K562 (cell line): ENCODE measurements at regions not wholly inside any gene's neighbourhood (a gene's known extent, or its start where the extent isn't known, plus 50 kb on each side); places are given as distances from the start of the nearest gene placed in this dataset.

Experiments
- EHMT2 ChIP-seq: fragments of 450-650 bp; IDR thresholded peaks from 2 replicates; pipeline ENCODE4 v1.6.1; 2018; ENCODE audit warnings: antibody characterized with exemption
- ETV5 ChIP-seq: sonication (generic); formaldehyde crosslinking; IDR thresholded peaks from 2 replicates; pipeline ENCODE4 v1.4.0; 2020; ENCODE audit warnings: low read depth, mild to moderate bottlenecking, missing genetic modification reagents
- NBN ChIP-seq: fragments of 450-650 bp; IDR thresholded peaks from 2 replicates; pipeline ENCODE4 v1.6.1; 2016; ENCODE audit warnings: low read depth, mild to moderate bottlenecking
- NFXL1 ChIP-seq: fragments of 450-650 bp; formaldehyde crosslinking; IDR thresholded peaks from 2 replicates; pipeline ENCODE4 v1.4.0; 2021; ENCODE audit warnings: mild to moderate bottlenecking
- POLR2A ChIP-seq: fragments of 450-650 bp; conservative IDR thresholded peaks from 2 replicates; pipeline ENCODE4 v1.6.1; 2016
- SPI1 ChIP-seq: IDR thresholded peaks from 2 replicates; pipeline ENCODE4 v1.6.1; 2011; ENCODE audit warnings: low read depth, low read length, control low read depth, borderline replicate concordance
- STAG1 ChIP-seq: sonication (generic); formaldehyde crosslinking; IDR thresholded peaks from 2 replicates; pipeline ENCODE4 v1.5.0; 2020; ENCODE audit warnings: missing genetic modification reagents, borderline replicate concordance
- ZNF263 ChIP-seq: sonication (generic); formaldehyde crosslinking; IDR thresholded peaks from 2 replicates; pipeline ENCODE4 v1.8.0; 2022; ENCODE audit warnings: mild to moderate bottlenecking, missing genetic modification reagents, borderline replicate concordance
- TF ChIP-seq, protein P1 (sequence below), 2 experiments: fragments of 450-650 bp; IDR thresholded peaks; 2 replicates each; pipeline ENCODE4 v1.6.1; 2016; ENCODE audit warnings: mild to moderate bottlenecking in 2 of 2, borderline replicate concordance in 1 of 2, low read depth in 1 of 2, moderate library complexity in 1 of 2
- TF ChIP-seq, protein P2 (sequence below): sonication (generic); formaldehyde crosslinking; IDR thresholded peaks from 2 replicates; pipeline ENCODE4 v1.8.0; 2023; ENCODE audit warnings: mild to moderate bottlenecking, missing genetic modification reagents
- TF ChIP-seq, protein P3 (sequence below), 2 experiments: fragments of 450-650 bp in 1 of 2; IDR thresholded peaks; 2 replicates each; pipeline ENCODE4 v1.6.1; 2011 to 2017; ENCODE audit warnings: low read depth in 2 of 2, antibody characterized with exemption in 1 of 2, borderline replicate concordance in 1 of 2, low read length in 1 of 2, mild to moderate bottlenecking in 1 of 2, mixed read lengths in 1 of 2; ENCODE audit not compliant: control insufficient read depth in 1 of 2
- TF ChIP-seq, protein P4 (sequence below): fragments of 250-450 bp; sonication (Bioruptor Pico); IDR thresholded peaks from 2 replicates; pipeline ENCODE4 v1.6.1; 2021; ENCODE audit warnings: mild to moderate bottlenecking
- TF ChIP-seq, protein P5 (sequence below), 2 experiments: fragments of 450-650 bp in 1 of 2; sonication (generic) in 1 of 2; formaldehyde crosslinking in 1 of 2; IDR thresholded peaks in 1 of 2; conservative IDR thresholded peaks in 1 of 2; 2 replicates each; pipeline versions ENCODE4 v1.6.1 to v1.8.1; 2016 to 2023; ENCODE audit warnings: mild to moderate bottlenecking in 2 of 2, moderate library complexity in 2 of 2, inconsistent platforms in 1 of 2, missing genetic modification reagents in 1 of 2

DNA sequence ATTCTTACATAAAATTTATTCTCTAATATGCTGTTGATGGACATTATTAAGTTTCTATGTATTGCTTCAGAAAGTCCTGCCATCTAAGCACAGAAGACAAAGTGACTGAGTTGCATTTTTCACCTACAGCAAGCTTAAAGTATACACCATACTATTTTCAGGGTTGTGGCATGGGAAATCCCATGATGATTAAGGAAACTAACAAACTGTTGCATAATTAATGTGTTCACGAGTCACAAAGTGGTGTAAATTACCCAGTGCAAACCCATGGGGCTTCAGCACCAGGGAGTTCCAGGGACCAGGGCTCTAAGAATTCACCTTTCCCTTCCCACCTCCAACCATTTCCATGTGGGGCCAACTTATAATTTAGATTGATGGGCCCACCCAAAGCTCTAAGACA is 81.9 kb upstream of the NR5A2 start:
- TF ChIP-seq, protein P1, sequence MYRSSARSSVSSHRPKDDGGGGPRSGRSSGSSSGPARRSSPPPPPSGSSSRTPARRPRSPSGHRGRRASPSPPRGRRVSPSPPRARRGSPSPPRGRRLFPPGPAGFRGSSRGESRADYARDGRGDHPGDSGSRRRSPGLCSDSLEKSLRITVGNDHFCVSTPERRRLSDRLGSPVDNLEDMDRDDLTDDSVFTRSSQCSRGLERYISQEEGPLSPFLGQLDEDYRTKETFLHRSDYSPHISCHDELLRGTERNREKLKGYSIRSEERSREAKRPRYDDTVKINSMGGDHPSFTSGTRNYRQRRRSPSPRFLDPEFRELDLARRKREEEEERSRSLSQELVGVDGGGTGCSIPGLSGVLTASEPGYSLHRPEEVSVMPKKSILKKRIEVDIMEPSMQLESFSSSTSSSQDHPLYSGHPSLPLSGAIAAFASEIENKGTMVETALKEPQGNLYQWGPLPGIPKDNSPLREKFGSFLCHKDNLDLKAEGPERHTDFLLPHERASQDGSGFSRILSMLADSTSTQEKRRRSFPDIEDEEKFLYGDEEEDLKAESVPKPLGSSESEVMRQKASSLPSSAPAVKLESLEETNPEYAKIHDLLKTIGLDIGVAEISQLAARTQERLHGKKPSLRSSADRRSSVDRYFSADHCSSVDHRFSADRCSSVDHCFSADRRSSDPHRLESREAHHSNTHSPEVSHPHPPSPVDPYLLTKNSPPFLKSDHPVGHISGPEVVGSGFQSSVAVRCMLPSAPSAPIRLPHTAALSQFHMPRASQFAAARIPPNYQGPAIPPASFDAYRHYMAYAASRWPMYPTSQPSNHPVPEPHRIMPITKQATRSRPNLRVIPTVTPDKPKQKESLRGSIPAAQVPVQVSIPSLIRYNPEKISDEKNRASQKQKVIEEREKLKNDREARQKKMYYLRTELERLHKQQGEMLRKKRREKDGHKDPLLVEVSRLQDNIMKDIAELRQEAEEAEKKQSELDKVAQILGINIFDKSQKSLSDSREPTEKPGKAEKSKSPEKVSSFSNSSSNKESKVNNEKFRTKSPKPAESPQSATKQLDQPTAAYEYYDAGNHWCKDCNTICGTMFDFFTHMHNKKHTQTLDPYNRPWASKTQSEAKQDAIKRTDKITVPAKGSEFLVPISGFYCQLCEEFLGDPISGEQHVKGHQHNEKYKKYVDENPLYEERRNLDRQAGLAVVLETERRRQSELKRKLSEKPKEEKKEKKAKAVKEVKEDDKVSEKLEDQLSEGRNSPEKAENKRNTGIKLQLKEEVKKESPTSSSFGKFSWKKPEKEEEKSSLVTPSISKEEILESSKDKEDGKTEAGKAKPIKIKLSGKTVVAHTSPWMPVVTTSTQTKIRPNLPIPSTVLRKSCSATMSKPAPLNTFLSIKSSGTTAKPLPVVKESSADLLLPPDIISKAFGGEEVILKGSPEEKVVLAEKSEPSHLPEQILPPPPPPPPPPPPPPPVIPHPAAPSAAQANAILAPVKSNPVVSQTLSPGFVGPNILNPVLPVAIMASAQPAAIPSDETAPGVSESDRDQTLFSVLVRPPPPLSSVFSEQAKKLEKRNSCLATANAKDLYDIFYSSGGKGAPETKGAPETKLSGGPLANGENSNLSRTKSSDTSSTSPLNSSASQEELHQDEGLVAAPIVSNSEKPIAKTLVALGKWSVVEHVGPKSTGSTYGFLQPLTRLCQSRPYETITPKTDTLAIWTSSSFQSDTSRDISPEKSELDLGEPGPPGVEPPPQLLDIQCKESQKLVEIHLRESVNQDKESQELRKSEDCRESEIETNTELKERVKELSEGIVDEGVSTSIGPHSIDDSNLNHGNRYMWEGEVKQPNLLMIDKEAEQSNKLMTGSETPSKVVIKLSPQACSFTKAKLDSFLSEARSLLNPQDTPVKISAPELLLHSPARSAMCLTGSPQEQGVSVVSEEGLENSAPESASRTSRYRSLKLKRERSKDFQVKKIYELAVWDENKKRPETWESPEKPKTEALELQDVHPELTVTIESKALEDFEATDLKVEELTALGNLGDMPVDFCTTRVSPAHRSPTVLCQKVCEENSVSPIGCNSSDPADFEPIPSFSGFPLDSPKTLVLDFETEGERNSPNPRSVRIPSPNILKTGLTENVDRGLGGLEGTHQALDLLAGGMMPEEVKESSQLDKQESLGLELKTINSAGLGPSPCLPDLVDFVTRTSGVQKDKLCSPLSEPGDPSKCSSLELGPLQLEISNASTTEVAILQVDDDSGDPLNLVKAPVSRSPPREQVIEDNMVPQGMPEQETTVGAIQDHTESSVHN (IDR thresholded peaks at IDR 0.05; ENCODE audit: borderline replicate concordance in 1 of 2, low read depth in 1 of 2) = no peak
- TF ChIP-seq NBN (no peak), ETV5 (CRISPR knock-in tag) (no peak), SPI1 (no peak), STAG1 (CRISPR knock-in tag) (no peak), EHMT2 (no peak), ZNF263 (no peak), POLR2A (no peak), NFXL1 (CRISPR knock-in tag) (no peak)
- TF ChIP-seq, protein P2, sequence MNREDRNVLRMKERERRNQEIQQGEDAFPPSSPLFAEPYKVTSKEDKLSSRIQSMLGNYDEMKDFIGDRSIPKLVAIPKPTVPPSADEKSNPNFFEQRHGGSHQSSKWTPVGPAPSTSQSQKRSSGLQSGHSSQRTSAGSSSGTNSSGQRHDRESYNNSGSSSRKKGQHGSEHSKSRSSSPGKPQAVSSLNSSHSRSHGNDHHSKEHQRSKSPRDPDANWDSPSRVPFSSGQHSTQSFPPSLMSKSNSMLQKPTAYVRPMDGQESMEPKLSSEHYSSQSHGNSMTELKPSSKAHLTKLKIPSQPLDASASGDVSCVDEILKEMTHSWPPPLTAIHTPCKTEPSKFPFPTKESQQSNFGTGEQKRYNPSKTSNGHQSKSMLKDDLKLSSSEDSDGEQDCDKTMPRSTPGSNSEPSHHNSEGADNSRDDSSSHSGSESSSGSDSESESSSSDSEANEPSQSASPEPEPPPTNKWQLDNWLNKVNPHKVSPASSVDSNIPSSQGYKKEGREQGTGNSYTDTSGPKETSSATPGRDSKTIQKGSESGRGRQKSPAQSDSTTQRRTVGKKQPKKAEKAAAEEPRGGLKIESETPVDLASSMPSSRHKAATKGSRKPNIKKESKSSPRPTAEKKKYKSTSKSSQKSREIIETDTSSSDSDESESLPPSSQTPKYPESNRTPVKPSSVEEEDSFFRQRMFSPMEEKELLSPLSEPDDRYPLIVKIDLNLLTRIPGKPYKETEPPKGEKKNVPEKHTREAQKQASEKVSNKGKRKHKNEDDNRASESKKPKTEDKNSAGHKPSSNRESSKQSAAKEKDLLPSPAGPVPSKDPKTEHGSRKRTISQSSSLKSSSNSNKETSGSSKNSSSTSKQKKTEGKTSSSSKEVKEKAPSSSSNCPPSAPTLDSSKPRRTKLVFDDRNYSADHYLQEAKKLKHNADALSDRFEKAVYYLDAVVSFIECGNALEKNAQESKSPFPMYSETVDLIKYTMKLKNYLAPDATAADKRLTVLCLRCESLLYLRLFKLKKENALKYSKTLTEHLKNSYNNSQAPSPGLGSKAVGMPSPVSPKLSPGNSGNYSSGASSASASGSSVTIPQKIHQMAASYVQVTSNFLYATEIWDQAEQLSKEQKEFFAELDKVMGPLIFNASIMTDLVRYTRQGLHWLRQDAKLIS (CRISPR knock-in tag) = no peak
- TF ChIP-seq, protein P3, sequence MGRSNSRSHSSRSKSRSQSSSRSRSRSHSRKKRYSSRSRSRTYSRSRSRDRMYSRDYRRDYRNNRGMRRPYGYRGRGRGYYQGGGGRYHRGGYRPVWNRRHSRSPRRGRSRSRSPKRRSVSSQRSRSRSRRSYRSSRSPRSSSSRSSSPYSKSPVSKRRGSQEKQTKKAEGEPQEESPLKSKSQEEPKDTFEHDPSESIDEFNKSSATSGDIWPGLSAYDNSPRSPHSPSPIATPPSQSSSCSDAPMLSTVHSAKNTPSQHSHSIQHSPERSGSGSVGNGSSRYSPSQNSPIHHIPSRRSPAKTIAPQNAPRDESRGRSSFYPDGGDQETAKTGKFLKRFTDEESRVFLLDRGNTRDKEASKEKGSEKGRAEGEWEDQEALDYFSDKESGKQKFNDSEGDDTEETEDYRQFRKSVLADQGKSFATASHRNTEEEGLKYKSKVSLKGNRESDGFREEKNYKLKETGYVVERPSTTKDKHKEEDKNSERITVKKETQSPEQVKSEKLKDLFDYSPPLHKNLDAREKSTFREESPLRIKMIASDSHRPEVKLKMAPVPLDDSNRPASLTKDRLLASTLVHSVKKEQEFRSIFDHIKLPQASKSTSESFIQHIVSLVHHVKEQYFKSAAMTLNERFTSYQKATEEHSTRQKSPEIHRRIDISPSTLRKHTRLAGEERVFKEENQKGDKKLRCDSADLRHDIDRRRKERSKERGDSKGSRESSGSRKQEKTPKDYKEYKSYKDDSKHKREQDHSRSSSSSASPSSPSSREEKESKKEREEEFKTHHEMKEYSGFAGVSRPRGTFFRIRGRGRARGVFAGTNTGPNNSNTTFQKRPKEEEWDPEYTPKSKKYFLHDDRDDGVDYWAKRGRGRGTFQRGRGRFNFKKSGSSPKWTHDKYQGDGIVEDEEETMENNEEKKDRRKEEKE (IDR thresholded peaks at IDR 0.05; ENCODE audit: borderline replicate concordance in 1 of 2, control insufficient read depth in 1 of 2, low read depth in 2 of 2, low read length in 1 of 2) = no peak
- TF ChIP-seq, protein P4, sequence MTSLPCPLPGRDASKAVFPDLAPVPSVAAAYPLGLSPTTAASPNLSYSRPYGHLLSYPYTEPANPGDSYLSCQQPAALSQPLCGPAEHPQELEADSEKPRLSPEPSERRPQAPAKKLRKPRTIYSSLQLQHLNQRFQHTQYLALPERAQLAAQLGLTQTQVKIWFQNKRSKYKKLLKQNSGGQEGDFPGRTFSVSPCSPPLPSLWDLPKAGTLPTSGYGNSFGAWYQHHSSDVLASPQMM (CRISPR knock-in tag) = no peak
- TF ChIP-seq, protein P5, sequence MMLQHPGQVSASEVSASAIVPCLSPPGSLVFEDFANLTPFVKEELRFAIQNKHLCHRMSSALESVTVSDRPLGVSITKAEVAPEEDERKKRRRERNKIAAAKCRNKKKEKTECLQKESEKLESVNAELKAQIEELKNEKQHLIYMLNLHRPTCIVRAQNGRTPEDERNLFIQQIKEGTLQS (IDR thresholded peaks at IDR 0.05) = no peak
- TF ChIP-seq, protein P5 (CRISPR knock-in tag; conservative IDR thresholded peaks at IDR 0.05) = no peak
